H1 (cell line): ENCODE measurements at regions not wholly inside any gene's neighbourhood (a gene's known extent, or its start where the extent isn't known, plus 50 kb on each side); places are given as distances from the start of the nearest gene placed in this dataset.

Experiments used
- CTCF ChIA-PET: fragments of 300-600 bp; sonication (Branson Sonifier 250); formaldehyde crosslinking; loops from one replicate; lab custom pipeline; 2021; ENCODE audit not compliant: partially characterized antibody; lab: Charles Lee
- POLR2A ChIA-PET: fragments of 300-600 bp; sonication (Branson Sonifier 250); formaldehyde crosslinking; loops from one replicate; lab custom pipeline; 2021; ENCODE audit warnings: inconsistent platforms; ENCODE audit not compliant: partially characterized antibody; lab: Charles Lee
- DNase-seq, 2 experiments: peaks; one replicate each; pipeline versions ENCODE4 v3.0.0 to v3.0.0-alpha.2; 2010 to 2022; ENCODE audit warnings: low spot score in 2 of 2, low read depth in 1 of 2, mixed read lengths in 1 of 2
- FAIRE-seq: peaks from 2 replicates; lab custom pipeline; 2011; peaks lifted over from hg19 to GRCh38; lab: Jason Lieb, UNC
- H2AFZ ChIP-seq: 2 replicates; pipeline ENCODE4 v1.8.1; 2012; ENCODE audit warnings: low read length, inconsistent platforms
- H2AK5ac ChIP-seq: 2 replicates; pipeline ENCODE4 v1.6.1; 2013; ENCODE audit warnings: low read depth, low read length
- H2BK120ac ChIP-seq: replicated peaks from 2 replicates; pipeline ENCODE3; 2013; ENCODE audit warnings: low read depth, low read length, inconsistent platforms
- H2BK12ac ChIP-seq: 2 replicates; pipeline ENCODE4 v1.6.1; 2013; ENCODE audit warnings: low read depth, low read length
- H2BK15ac ChIP-seq: 2 replicates; pipeline ENCODE4 v1.6.1; 2013; ENCODE audit warnings: low read length
- H2BK20ac ChIP-seq: 2 replicates; pipeline ENCODE4 v1.6.1; 2013; ENCODE audit warnings: low read length
- H2BK5ac ChIP-seq: 2 replicates; pipeline ENCODE4 v1.6.1; 2013; ENCODE audit warnings: low read depth, low read length
- H3K14ac ChIP-seq: 2 replicates; pipeline ENCODE4 v1.6.1; 2013; ENCODE audit warnings: inconsistent platforms; ENCODE audit not compliant: insufficient read length
- H3K18ac ChIP-seq: 2 replicates; pipeline ENCODE4 v1.6.1; 2013; ENCODE audit warnings: low read length; ENCODE audit errors: extremely low read depth
- H3K23ac ChIP-seq: 2 replicates; pipeline ENCODE4 v1.6.1; 2013; ENCODE audit warnings: inconsistent platforms; ENCODE audit not compliant: insufficient read length
- H3K23me2 ChIP-seq: 2 replicates; pipeline ENCODE4 v1.6.1; 2013; ENCODE audit warnings: low read depth, low read length
- H3K27ac ChIP-seq: 2 replicates; pipeline ENCODE4 v1.6.1; 2011; ENCODE audit warnings: low read depth, low read length, inconsistent platforms
- H3K27me3 ChIP-seq, 4 experiments: replicated peaks in 1 of 4; 1 replicate in 1 of 4; 2 replicates in 3 of 4; pipeline versions ENCODE4 v1.6.1 to v1.8.1; 2011 to 2013; ENCODE audit warnings: low read length in 3 of 4, mild to moderate bottlenecking in 3 of 4, inconsistent platforms in 2 of 4, mixed read lengths in 2 of 4, moderate library complexity in 1 of 4; ENCODE audit not compliant: control insufficient read depth in 3 of 4, insufficient read depth in 3 of 4; ENCODE audit errors: extremely low read depth in 1 of 4
- H3K36me3 ChIP-seq, 4 experiments: 2 replicates each; pipeline versions ENCODE4 v1.6.1 to v1.8.1; 2011 to 2013; ENCODE audit warnings: mild to moderate bottlenecking in 4 of 4, low read length in 3 of 4, moderate library complexity in 2 of 4, control low read depth in 1 of 4, inconsistent platforms in 1 of 4; ENCODE audit not compliant: insufficient read depth in 4 of 4, control insufficient read depth in 2 of 4
- H3K4ac ChIP-seq: replicated peaks from 2 replicates; pipeline ENCODE3; 2013; ENCODE audit warnings: low read length, low read depth, mixed read lengths, inconsistent platforms; ENCODE audit not compliant: insufficient read length
- H3K4me1 ChIP-seq, 4 experiments: replicated peaks in 1 of 4; 1 replicate in 1 of 4; 2 replicates in 3 of 4; pipeline versions ENCODE4 v1.6.1 to v1.8.1; 2011 to 2013; ENCODE audit warnings: low read length in 3 of 4, inconsistent platforms in 2 of 4, mixed read lengths in 1 of 4; ENCODE audit not compliant: insufficient read depth in 4 of 4, control insufficient read depth in 3 of 4
- H3K4me2 ChIP-seq, 2 experiments: 2 replicates each; pipeline versions ENCODE4 v1.6.1 to v1.8.1; 2011 to 2013; ENCODE audit warnings: low read depth in 2 of 2, low read length in 2 of 2, control low read depth in 1 of 2, inconsistent platforms in 1 of 2, mild to moderate bottlenecking in 1 of 2; ENCODE audit not compliant: insufficient read depth in 1 of 2
- H3K4me3 ChIP-seq, 4 experiments: fragments of 200-600, 300-600 bp in 1 of 4; sonication (generic), shearing (Covaris generic), sonication (Bioruptor Twin) in 1 of 4; 2 replicates each; pipeline versions ENCODE4 v1.5.1 to v1.8.1; 2011 to 2016; ENCODE audit warnings: low read length in 4 of 4, low read depth in 3 of 4, control low read depth in 2 of 4, inconsistent platforms in 2 of 4, mild to moderate bottlenecking in 2 of 4, mixed read lengths in 1 of 4, moderate library complexity in 1 of 4; ENCODE audit not compliant: insufficient read depth in 2 of 4; ENCODE audit errors: extremely low read depth in 1 of 4
- H3K56ac ChIP-seq: replicated peaks from 2 replicates; pipeline ENCODE3; 2013; ENCODE audit warnings: low read depth, mild to moderate bottlenecking, mixed read lengths, low read length, inconsistent platforms; ENCODE audit not compliant: insufficient read length
- H3K79me1 ChIP-seq: 2 replicates; pipeline ENCODE4 v1.6.1; 2013; ENCODE audit warnings: low read depth, low read length, control low read depth
- H3K79me2 ChIP-seq, 2 experiments: 2 replicates each; pipeline versions ENCODE4 v1.6.1 to v1.8.1; 2012 to 2013; ENCODE audit warnings: low read length in 2 of 2, mild to moderate bottlenecking in 2 of 2, inconsistent platforms in 1 of 2; ENCODE audit not compliant: insufficient read depth in 2 of 2, control insufficient read depth in 1 of 2
- H3K9ac ChIP-seq, 4 experiments: replicated peaks in 1 of 4; 1 replicate in 1 of 4; 2 replicates in 3 of 4; pipeline versions ENCODE4 v1.6.1 to v1.8.1; 2011 to 2013; ENCODE audit warnings: low read depth in 3 of 4, low read length in 3 of 4, control low read depth in 2 of 4, mild to moderate bottlenecking in 2 of 4, moderate library complexity in 2 of 4, inconsistent platforms in 1 of 4; ENCODE audit errors: extremely low read depth in 1 of 4
- H3K9me3 ChIP-seq, 2 experiments: 2 replicates each; pipeline versions ENCODE4 v1.6.1 to v1.8.1; 2012 to 2013; ENCODE audit warnings: mild to moderate bottlenecking in 2 of 2, moderate library complexity in 2 of 2, control low read depth in 1 of 2, inconsistent platforms in 1 of 2, low read depth in 1 of 2, low read length in 1 of 2, mixed read lengths in 1 of 2; ENCODE audit not compliant: insufficient read depth in 2 of 2
- H4K20me1 ChIP-seq, 2 experiments: replicated peaks in 1 of 2; 2 replicates each; pipeline versions ENCODE3 to v1.8.1; 2011 to 2013; ENCODE audit warnings: inconsistent platforms in 2 of 2, low read length in 2 of 2, mild to moderate bottlenecking in 1 of 2; ENCODE audit not compliant: insufficient read depth in 2 of 2, control insufficient read depth in 1 of 2
- H4K5ac ChIP-seq: 2 replicates; pipeline ENCODE4 v1.6.1; 2013; ENCODE audit warnings: low read length, low read depth, mixed read lengths, inconsistent platforms; ENCODE audit not compliant: insufficient read length
- H4K8ac ChIP-seq: 2 replicates; pipeline ENCODE4 v1.8.0; 2013; ENCODE audit warnings: mild to moderate bottlenecking, moderate library complexity, low read length, inconsistent platforms; ENCODE audit not compliant: insufficient read depth; ENCODE audit errors: extremely low read depth
- H4K91ac ChIP-seq: replicated peaks from 2 replicates; pipeline ENCODE3; 2013; ENCODE audit warnings: low read length, mixed read lengths, inconsistent platforms; ENCODE audit not compliant: insufficient read length
- ATF2 ChIP-seq: IDR thresholded peaks from 2 replicates; pipeline ENCODE4 v1.6.1; 2012; ENCODE audit warnings: low read length, inconsistent platforms
- ATF3 ChIP-seq: IDR thresholded peaks from 2 replicates; pipeline ENCODE4 v1.6.1; 2011; ENCODE audit warnings: low read depth, mild to moderate bottlenecking, low read length; ENCODE audit not compliant: insufficient read depth
- CHD2 ChIP-seq: IDR thresholded peaks from 2 replicates; pipeline ENCODE4 v1.6.1; 2012; ENCODE audit warnings: low read length, improper control_type of control experiment
- CTBP2 ChIP-seq: IDR thresholded peaks from 2 replicates; pipeline ENCODE4 v1.7.0; 2011; ENCODE audit warnings: borderline replicate concordance, mild to moderate bottlenecking, moderate library complexity, mixed read lengths, low read length; ENCODE audit not compliant: insufficient read depth, insufficient read length
- CTCF ChIP-seq, 3 experiments: IDR thresholded peaks; 1 replicate in 2 of 3; 2 replicates in 1 of 3; pipeline versions ENCODE4 v1.5.1 to v1.6.1; 2011; ENCODE audit warnings: low read length in 3 of 3, mild to moderate bottlenecking in 3 of 3, inconsistent platforms in 2 of 3, low read depth in 1 of 3, moderate library complexity in 1 of 3; ENCODE audit not compliant: insufficient read depth in 1 of 3; ENCODE audit errors: control extremely low read depth in 1 of 3
- EP300 ChIP-seq, 2 experiments: IDR thresholded peaks; 1 replicate in 1 of 2; 2 replicates in 1 of 2; pipeline ENCODE4 v1.6.1; 2011 to 2012; ENCODE audit warnings: low read depth in 2 of 2, low read length in 2 of 2, mild to moderate bottlenecking in 2 of 2, borderline replicate concordance in 1 of 2, inconsistent platforms in 1 of 2, moderate library complexity in 1 of 2
- POLR2A ChIP-seq, 2 experiments: IDR thresholded peaks; 1 replicate in 1 of 2; 2 replicates in 1 of 2; pipeline ENCODE4 v1.6.1; 2011; ENCODE audit warnings: low read depth in 2 of 2, low read length in 2 of 2, mild to moderate bottlenecking in 2 of 2; ENCODE audit errors: control extremely low read depth in 1 of 2
- POLR2AphosphoS5 ChIP-seq: IDR thresholded peaks from 2 replicates; pipeline ENCODE4 v1.6.1; 2011; ENCODE audit warnings: low read depth, low read length
- SP4 ChIP-seq: IDR thresholded peaks from 2 replicates; pipeline ENCODE4 v1.6.1; 2012; ENCODE audit warnings: low read length, inconsistent platforms
- SRF ChIP-seq: IDR thresholded peaks from 2 replicates; pipeline ENCODE4 v1.6.1; 2011; ENCODE audit warnings: mild to moderate bottlenecking, low read depth, low read length, moderate library complexity
- SUZ12 ChIP-seq: fragments of 200-600 bp; sonication (generic); IDR thresholded peaks from 2 replicates; pipeline ENCODE4 v1.6.1; 2012; ENCODE audit warnings: mild to moderate bottlenecking, inconsistent platforms, low read length, moderate library complexity, mixed read lengths
- TCF12 ChIP-seq: IDR thresholded peaks from 2 replicates; pipeline ENCODE4 v1.6.1; 2011; ENCODE audit warnings: low read depth, mild to moderate bottlenecking, low read length

GRCh38 chr18:65145312-65145711 lies 605.5 kb upstream of the CDH7 start:
- Histone ChIP-seq H2BK120ac (no peak overlapping the region), H2BK12ac (no peak overlapping the region), H3K27ac (no peak overlapping the region), H3K9ac (no peak overlapping the region), H3K18ac (no peak overlapping the region), H4K5ac (no peak overlapping the region), H3K14ac (no peak overlapping the region), H3K4me2 (no peak overlapping the region), H2AK5ac (no peak overlapping the region), H3K4me1 (no peaks in the 10 kb centered on the region), H3K79me1 (no peaks in the 10 kb centered on the region), H3K79me2 (no peaks in the 10 kb centered on the region), H2AFZ (no peak overlapping the region), H4K8ac (no peak overlapping the region), H2BK20ac (no peak overlapping the region), H2BK5ac (no peak overlapping the region), H3K4ac (no peak overlapping the region), H3K36me3 (no peaks in the 10 kb centered on the region), H3K4me3 (no peak overlapping the region), H4K20me1 (no peaks in the 10 kb centered on the region), H3K23me2 (no peaks in the 10 kb centered on the region), H2BK15ac (no peak overlapping the region), H3K27me3 (no peaks in the 10 kb centered on the region), H3K56ac (no peak overlapping the region), H3K23ac (no peak overlapping the region), H3K9me3 (no peaks in the 10 kb centered on the region; a peak in 1 of 4 replicates), H4K91ac (no peak overlapping the region)
- ChIA-PET CTCF (no interaction called here), POLR2A (no interaction called here)
- DNase-seq (no peak), FAIRE-seq (no peak)
- no peak for TF ChIP-seq CTCF (IDR thresholded peaks at IDR 0.05; ENCODE audit: control extremely low read depth in 1 of 3, insufficient read depth in 1 of 3, low read depth in 1 of 3, low read length in 3 of 3)
- TF ChIP-seq POLR2AphosphoS5: no peak
- no peak for TF ChIP-seq SUZ12
- TF ChIP-seq ATF2: no peak
- TF ChIP-seq SP4: no peak
- TF ChIP-seq CTBP2: no peak
- no peak for TF ChIP-seq EP300 (IDR thresholded peaks at IDR 0.05; ENCODE audit: borderline replicate concordance in 1 of 2, low read depth in 2 of 2, low read length in 2 of 2)
- TF ChIP-seq TCF12: no peak
- no peak for TF ChIP-seq ATF3
- TF ChIP-seq POLR2A (IDR thresholded peaks at IDR 0.05; ENCODE audit: control extremely low read depth in 1 of 2, low read depth in 2 of 2, low read length in 2 of 2): no peak
- TF ChIP-seq SRF: no peak
- no peak for TF ChIP-seq CHD2
